ENCODE measurements at regions not wholly inside any gene's neighbourhood (a gene's known extent, or its start where the extent isn't known, plus 50 kb on each side); places are given as distances from the start of the nearest gene placed in this dataset.

GRCh38 chr1:56147034-56147433, 432.3 kb downstream of the PLPP3 start:
- ATAC-seq = no peak
- no peak overlapping the region for H3K27ac ChIP-seq (ENCODE audit: extremely low read length, insufficient read depth, low read length)
- no peaks in the 10 kb centered on the region for H3K27me3 ChIP-seq (ENCODE audit: control insufficient read depth in 1 of 2, insufficient read depth in 2 of 2, low read length in 2 of 2)
- H3K36me3 ChIP-seq (replicated peaks in 1 of 2; ENCODE audit: control insufficient read depth in 1 of 2, insufficient read depth in 2 of 2, low read length in 2 of 2) = no peaks in the 10 kb centered on the region
- FAIRE-seq = no peak
- no peaks in the 10 kb centered on the region for H3K9me3 ChIP-seq (ENCODE audit: low read length)
- WGBS (ENCODE audit: low lambda C conversion rate) = 46% methylated on average over 2 of the region's 2 CpGs
- no peak overlapping the region for H3K9ac ChIP-seq (ENCODE audit: insufficient read depth, low read depth, low read length)
- CTCF ChIA-PET (ENCODE audit: low intra/inter-chr PET ratio, low total read pairs) = no interaction called here
- no peaks in the 10 kb centered on the region for H3K4me1 ChIP-seq (ENCODE audit: insufficient read depth, low read length)
- H2AFZ ChIP-seq (ENCODE audit: low read length) = no peak overlapping the region
- POLR2A ChIA-PET = no interaction called here
- TF ChIP-seq CC2D1A (CRISPR knock-in tag; IDR thresholded peaks at IDR 0.05) = no peak
- no peak for TF ChIP-seq ZNF160 (CRISPR knock-in tag; IDR thresholded peaks at IDR 0.05)
- no peak for TF ChIP-seq TCF12 (IDR thresholded peaks at IDR 0.05)
- TF ChIP-seq TCF12 (CRISPR knock-in tag; IDR thresholded peaks at IDR 0.05) = no peak
- TF ChIP-seq HHEX (CRISPR knock-in tag; IDR thresholded peaks at IDR 0.05) = no peak
- no peaks in the 10 kb centered on the region for H3K79me2 ChIP-seq (ENCODE audit: insufficient read depth, low read length)
- in situ Hi-C loops (cut with HindIII; ENCODE audit: extremely low pct_ligation_motif_present, low pct_unique_long_range_greater_than_20kb) (no loop called here), intact Hi-C loops (cut with micrococcal nuclease; ENCODE audit: unreplicated experiment) (no loop called here)
- no peak overlapping the region for H3K4me3 ChIP-seq (replicated peaks in 1 of 3; ENCODE audit: insufficient read depth in 1 of 3, low read depth in 2 of 3, low read length in 3 of 3)
- BruUV-seq (replicated peaks) = no TSS peak
- DNase-seq (ENCODE audit: low spot score) = no peak
- no peak overlapping the region for H3K4me2 ChIP-seq (ENCODE audit: low read depth, low read length)
- H4K20me1 ChIP-seq (ENCODE audit: insufficient read depth, low read length) = no peaks in the 10 kb centered on the region

DNA sequence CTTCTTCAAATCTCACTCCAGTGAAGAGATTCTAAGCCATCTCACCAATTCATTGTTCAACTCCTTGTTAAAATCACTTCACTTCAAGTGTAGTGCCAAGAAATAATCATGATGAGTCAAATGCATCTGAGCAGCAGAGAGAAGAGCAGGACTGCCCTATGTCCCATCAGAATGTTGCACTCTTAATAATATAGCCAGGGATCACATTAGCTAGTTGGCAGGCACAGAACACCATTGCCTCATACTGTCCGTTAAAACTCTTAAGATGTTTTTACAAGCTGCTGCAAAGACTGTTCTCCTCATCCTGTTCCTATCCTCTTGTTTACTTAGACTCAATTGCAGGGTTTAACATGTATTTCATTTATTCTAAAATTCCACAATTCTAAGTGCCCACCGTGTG, 432.9 kb downstream of the PLPP3 start:
- ATAC-seq (no peak), DNase-seq (ENCODE audit: low spot score) (no peak), FAIRE-seq (no peak)
- no peak overlapping the region for H3K9ac ChIP-seq (ENCODE audit: insufficient read depth, low read depth, low read length)
- 30% methylated on average over 2 of the region's 2 CpGs for WGBS (ENCODE audit: low lambda C conversion rate)
- no peaks in the 10 kb centered on the region for H3K4me1 ChIP-seq (ENCODE audit: insufficient read depth, low read length)
- intact Hi-C loops (cut with micrococcal nuclease; ENCODE audit: unreplicated experiment) (no loop called here), in situ Hi-C loops (cut with HindIII; ENCODE audit: extremely low pct_ligation_motif_present, low pct_unique_long_range_greater_than_20kb) (no loop called here)
- H3K36me3 ChIP-seq (replicated peaks in 1 of 2; ENCODE audit: control insufficient read depth in 1 of 2, insufficient read depth in 2 of 2, low read length in 2 of 2) = no peaks in the 10 kb centered on the region
- no peaks in the 10 kb centered on the region for H3K27me3 ChIP-seq (ENCODE audit: control insufficient read depth in 1 of 2, insufficient read depth in 2 of 2, low read length in 2 of 2)
- no peak overlapping the region for H3K27ac ChIP-seq (ENCODE audit: extremely low read length, insufficient read depth, low read length)
- H3K4me3 ChIP-seq (replicated peaks in 1 of 3; ENCODE audit: insufficient read depth in 1 of 3, low read depth in 2 of 3, low read length in 3 of 3) = no peak overlapping the region
- CTCF ChIA-PET (ENCODE audit: low intra/inter-chr PET ratio, low total read pairs) = no interaction called here
- BruUV-seq (replicated peaks) = no TSS peak
- no peaks in the 10 kb centered on the region for H3K9me3 ChIP-seq (ENCODE audit: low read length)
- no peaks in the 10 kb centered on the region for H3K79me2 ChIP-seq (ENCODE audit: insufficient read depth, low read length)
- no peaks in the 10 kb centered on the region for H4K20me1 ChIP-seq (ENCODE audit: insufficient read depth, low read length)
- no peak overlapping the region for H2AFZ ChIP-seq (ENCODE audit: low read length)
- POLR2A ChIA-PET = no interaction called here
- H3K4me2 ChIP-seq (ENCODE audit: low read depth, low read length) = no peak overlapping the region
- TF ChIP-seq FOXA1 (IDR thresholded peaks at IDR 0.05) = no peak
- TF ChIP-seq FOXA1 (CRISPR knock-in tag; IDR thresholded peaks at IDR 0.05) = no peak
- no peak for TF ChIP-seq HMG20A (CRISPR knock-in tag; IDR thresholded peaks at IDR 0.05; ENCODE audit: borderline replicate concordance)
- TF ChIP-seq ZEB1 (IDR thresholded peaks at IDR 0.05; ENCODE audit: insufficient replicate concordance, low read depth) = no peak
- TF ChIP-seq CREM (IDR thresholded peaks at IDR 0.05) = no peak
- TF ChIP-seq CREM (CRISPR knock-in tag; IDR thresholded peaks at IDR 0.05) = no peak
- TF ChIP-seq ZSCAN21 (CRISPR knock-in tag; IDR thresholded peaks at IDR 0.05; ENCODE audit: borderline replicate concordance) = no peak
- TF ChIP-seq SETDB1 (CRISPR knock-in tag; IDR thresholded peaks at IDR 0.05; ENCODE audit: borderline replicate concordance) = no peak
- TF ChIP-seq, protein P1, sequence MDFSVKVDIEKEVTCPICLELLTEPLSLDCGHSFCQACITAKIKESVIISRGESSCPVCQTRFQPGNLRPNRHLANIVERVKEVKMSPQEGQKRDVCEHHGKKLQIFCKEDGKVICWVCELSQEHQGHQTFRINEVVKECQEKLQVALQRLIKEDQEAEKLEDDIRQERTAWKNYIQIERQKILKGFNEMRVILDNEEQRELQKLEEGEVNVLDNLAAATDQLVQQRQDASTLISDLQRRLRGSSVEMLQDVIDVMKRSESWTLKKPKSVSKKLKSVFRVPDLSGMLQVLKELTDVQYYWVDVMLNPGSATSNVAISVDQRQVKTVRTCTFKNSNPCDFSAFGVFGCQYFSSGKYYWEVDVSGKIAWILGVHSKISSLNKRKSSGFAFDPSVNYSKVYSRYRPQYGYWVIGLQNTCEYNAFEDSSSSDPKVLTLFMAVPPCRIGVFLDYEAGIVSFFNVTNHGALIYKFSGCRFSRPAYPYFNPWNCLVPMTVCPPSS (IDR thresholded peaks at IDR 0.05) = no peak
